HG02642 (cell line): ENCODE measurements at regions not wholly inside any gene's neighbourhood (a gene's known extent, or its start where the extent isn't known, plus 50 kb on each side); places are given as distances from the start of the nearest gene placed in this dataset.
"Not testable (repeated sequence)": the region's sequence is repeated elsewhere in the genome, so short reads cannot be mapped to it uniquely, and the experiment has no call there.

ENCODE experiments used
- ATAC-seq: cut with Tn5 transposase; IDR thresholded peaks from one replicate; pipeline ENCODE4 v1.9.1; 2021; ENCODE audit warnings: mild to moderate bottlenecking; ENCODE audit not compliant: unreplicated experiment, poor library complexity

DNA sequence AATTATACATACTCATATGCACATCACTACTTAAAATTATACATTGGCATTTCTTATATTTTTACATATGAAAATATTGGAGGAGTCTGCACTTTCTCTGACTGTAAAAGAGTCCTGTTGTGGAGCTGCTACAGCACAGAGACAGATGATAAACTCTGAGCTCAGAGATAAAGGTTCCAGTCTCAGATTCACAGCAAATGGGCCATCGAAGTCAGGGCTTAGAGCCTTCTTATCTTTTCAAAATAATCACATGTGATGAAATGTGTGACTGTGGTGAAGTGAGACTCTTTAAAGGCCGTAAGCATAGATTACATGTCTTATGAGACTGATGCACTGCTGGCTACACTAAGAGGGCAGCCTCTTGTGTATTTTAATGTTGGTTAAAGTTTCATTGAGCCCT, 187.5 kb upstream of the SYNPR start:
- ATAC-seq: no peak

DNA sequence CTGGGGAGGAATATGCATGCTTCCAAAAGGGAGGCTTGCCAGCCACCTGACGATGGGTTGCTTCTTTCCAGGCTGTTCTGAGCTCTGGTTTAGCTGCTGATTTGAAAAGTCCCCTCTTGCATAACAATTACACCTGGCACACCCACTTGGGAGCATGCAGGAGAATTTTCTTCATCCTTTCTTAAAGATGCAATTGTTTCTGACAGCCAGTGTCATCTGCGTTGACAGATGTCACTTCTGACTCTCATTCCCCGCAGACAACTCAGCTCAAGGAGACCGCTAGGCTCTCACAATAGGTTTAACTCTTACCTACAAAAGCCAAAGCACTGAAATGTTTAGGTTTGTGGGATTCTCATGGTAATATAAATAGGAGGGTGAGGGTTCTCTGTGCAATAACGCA, 185.6 kb upstream of the SYNPR start:
- ATAC-seq: no peak

GRCh38 chr3:63094642-63095408, 183.3 kb upstream of the SYNPR start:
- no peak for ATAC-seq

- no peak for ATAC-seq
Measured at GRCh38 chr3:63096248-63097058, 181.7 kb upstream of the SYNPR start.

DNA sequence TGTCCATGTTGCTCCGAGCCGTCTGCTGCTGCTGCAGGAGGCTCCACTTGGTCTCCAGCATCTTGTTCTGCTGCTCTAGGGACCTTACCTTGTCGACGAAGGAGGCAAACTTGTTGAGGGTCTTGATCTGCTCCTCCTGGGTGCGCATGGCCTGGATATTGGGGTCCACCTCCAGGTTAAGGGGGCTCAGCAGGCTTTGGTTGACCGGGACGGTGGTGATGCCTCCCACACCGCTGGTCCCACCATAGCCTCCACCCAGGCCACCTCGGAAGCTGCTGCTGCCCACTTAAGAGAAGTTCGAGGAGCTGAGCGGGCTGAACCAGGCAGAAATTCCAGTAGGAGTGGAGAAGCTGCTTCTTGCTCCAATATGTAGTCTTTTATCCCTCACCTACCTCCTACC, 180.7 kb upstream of the SYNPR start:
- no peak for ATAC-seq

DNA sequence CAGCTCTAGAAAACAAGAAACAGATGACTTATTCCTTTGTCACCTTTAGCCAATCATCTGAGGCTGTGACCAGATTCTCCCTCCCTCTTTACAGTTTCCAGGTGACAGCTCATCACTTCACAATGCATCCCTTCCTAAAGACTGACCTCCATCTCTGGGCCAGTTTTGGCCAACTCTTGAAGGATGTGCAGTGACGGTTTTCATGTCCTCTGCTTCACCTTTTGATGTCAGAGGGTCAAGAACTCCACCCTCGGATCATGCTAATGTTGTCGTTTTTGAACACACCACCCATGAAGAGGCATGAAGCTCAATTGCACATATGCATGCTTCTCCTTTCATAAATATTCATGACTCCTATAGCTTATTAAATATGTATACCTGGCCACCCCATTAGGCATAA, 161.2 kb upstream of the SYNPR start:
- no peak for ATAC-seq

- ATAC-seq: no peak
Measured at GRCh38 chr3:63124090-63124489, 154.0 kb upstream of the SYNPR start.

DNA sequence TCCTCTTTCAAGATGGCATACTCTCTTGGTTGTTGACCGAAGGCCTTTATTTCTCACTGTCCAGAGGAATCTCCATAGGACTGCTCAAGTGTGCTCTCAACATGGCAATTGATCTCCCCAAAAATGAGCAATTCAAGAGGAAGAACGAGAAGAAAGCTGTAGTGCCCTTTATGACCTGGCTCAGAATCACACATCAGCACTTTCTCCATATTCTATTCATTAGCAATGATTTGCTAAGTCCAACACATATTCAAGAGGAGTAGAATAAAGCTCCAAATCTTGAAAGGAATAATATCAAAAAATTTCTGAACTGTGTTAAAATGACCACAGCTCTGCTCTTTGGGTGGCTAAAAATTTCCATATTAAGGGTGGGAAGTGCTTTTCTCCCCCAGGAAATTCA, 151.6 kb upstream of the SYNPR start:
- no peak for ATAC-seq

GRCh38 chr3:63128380-63128779, 149.7 kb upstream of the SYNPR start:
- no peak for ATAC-seq

- ATAC-seq: no peak
Measured at GRCh38 chr3:63130625-63131024, 147.5 kb upstream of the SYNPR start.

DNA sequence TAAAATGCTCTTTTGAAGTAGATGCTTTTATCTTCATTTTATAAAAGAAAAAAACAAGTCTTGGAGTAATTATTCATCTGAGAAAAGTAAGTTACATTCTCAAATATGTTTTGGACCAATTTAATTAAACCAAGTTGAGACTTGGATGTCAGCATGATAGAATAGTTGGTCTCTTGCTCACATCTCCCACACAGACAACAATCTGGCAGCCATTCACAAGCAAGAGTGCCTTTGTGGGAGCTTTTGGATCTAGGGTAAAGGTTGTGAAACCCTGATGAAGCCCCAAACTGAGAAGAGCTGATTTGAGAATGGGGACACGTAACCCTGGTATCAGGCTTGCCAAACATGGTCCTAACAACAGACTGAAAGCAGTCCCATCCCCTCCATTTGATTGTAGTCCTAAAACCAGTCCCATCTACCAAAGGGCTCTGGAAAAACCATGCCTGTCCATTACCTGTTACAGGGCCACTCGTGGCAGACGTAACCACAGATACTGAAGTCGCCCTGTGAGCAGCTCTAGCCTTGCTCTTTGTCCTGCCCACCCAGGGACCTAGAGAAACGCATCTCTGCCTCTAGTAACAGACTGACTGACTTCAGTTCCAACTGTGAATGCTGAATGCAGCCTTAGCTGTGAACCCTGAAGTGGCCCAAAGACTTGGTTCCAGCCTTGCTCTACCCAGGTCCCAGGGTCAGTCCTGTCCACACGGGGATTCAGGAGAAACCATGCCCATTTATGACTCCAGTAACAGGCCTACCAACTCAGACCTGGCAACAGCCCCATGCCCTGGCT, 145.5 kb upstream of the SYNPR start:
- no peak for ATAC-seq

DNA sequence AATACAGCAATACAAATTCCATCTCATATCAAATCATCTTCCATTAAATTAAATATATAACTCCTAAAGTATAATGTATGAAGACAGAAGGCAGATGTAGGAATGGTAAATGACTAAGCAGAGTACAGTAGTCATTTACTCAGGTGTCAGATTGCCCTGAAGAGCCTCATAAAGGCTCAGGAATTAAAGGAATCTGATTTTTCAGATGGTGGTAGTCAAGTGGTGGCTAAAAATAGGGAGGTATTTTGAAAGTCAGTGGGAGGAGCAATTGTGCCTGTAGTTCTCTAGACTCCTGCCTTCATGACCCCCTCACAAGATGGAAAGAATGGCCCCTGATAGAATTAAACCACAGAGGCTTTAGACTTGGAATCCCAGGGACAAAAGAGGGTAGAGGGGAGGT, 142.7 kb upstream of the SYNPR start:
- no peak for ATAC-seq

DNA sequence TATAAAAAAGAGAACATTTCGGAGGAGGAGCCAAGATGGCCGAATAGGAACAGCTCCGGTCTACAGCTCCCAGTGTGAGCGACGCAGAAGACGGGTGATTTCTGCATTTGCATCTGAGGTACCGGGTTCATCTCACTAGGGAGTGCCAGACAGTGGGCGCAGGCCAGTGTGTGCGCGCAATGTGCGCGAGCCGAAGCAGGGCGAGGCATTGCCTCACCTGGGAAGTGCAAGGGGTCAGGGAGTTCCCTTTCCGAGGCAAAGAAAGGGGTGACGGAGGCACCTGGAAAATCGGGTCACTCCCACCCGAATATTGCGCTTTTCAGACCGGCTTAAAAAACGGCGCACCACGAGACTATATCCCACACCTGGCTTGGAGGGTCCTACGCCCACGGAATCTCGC, 141.9 kb upstream of the SYNPR start:
- not testable (repeated sequence) for ATAC-seq

- no peak for ATAC-seq
Measured at GRCh38 chr3:63142681-63143080, 135.4 kb upstream of the SYNPR start.

- no peak for ATAC-seq
Measured at GRCh38 chr3:63146154-63146553, 132.0 kb upstream of the SYNPR start.

DNA sequence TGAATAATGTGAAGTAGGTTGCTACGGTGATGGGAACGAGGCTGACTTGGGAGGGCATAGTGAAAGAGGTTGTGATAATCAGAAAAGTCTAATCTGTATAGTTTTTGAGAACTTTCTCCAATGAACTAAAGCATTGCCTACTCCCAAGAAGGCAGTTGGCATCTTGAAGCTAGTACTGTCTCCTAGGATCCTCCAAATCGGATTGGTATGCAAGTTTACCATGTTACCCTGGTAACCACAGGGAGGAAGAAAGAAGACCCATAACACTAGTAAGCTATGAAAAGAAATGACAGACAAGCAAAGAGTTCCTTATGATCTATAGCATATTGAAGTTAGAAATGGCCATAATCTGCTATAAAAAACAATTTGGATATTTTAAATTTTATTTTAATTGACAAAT, 127.2 kb upstream of the SYNPR start:
- no peak for ATAC-seq

DNA sequence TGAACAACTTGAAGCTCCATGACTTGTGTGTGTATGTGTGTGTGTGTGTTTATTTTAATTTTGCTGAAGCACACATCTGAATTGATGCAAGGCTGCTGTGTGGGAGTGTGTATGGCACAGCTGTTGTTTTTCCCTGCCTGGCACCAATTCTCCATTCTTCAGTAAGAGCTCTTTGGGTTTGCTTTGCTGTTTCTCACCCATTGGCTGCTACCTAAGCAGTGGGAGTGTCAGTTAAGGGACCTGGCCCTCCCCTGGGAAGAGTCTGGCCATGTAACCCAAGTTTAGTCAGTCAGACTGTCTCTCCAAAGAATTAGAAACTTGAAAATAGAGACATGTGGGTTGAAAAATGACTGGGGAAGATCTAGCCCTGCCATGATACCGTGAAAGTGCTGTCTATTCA, 126.2 kb upstream of the SYNPR start:
- no peak for ATAC-seq

- no peak for ATAC-seq
Measured at GRCh38 chr3:63159764-63160163, 118.3 kb upstream of the SYNPR start.

DNA sequence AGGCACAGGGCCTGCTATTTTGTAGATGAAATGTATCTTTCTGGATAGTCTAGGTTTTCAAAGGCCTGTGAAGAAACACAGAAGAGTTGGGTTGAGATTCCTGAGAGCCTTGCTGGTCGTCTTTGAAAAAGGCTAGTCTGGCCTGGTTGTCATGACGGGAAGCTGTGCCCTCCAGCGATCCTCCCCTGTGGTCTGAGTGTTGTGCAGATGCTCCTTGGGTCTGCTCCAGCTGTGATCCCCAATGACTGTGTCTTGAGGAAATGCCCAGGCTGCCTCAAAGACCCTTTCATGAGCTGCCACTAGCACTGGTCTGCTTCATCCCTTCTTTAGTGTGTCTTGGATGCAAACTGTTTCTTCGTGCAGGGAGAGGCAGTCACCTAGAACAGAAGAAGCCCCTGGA, 111.0 kb upstream of the SYNPR start:
- no peak for ATAC-seq

- ATAC-seq: no peak
Measured at GRCh38 chr3:63168179-63168578, 109.9 kb upstream of the SYNPR start.
